ENCODE measurements at regions not wholly inside any gene's neighbourhood (a gene's known extent, or its start where the extent isn't known, plus 50 kb on each side); places are given as distances from the start of the nearest gene placed in this dataset.

DNA sequence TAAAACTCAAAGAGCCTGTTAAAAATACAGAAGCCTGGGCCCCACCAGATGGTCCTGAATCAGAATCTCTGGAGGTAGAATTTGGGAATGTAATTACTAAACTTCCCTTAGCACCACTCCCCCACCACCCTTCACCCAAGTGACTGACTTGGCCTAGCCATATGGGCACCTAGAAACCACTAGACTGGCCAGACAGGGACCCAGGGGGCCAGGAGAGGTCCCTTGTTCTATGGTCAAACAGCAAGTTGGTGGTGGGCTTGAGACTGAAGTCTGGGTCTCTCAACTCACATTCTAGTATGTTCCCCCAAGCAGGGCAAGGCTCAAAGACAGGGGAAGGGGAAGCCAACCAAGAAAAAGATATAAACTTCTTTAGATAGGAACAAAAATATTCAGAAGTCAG lies 301.5 kb upstream of the TLE3 start:
- ATAC-seq (no peak), DNase-seq (no peak)
- H3K27ac ChIP-seq, result no peak overlapping the region
- H3K9me3 ChIP-seq, result no peaks in the 10 kb centered on the region
- H3K4me3 ChIP-seq, result no peak overlapping the region
- no peaks in the 10 kb centered on the region for H3K4me1 ChIP-seq
- TF ChIP-seq CTCF (IDR thresholded peaks at IDR 0.05), result no peak
- no peak for TF ChIP-seq POLR2A (IDR thresholded peaks at IDR 0.05)
- intact Hi-C loops (cut with DNase I), result no loop called here
- H3K27me3 ChIP-seq, result no peaks in the 10 kb centered on the region
- H3K36me3 ChIP-seq, result no peaks in the 10 kb centered on the region

DNA sequence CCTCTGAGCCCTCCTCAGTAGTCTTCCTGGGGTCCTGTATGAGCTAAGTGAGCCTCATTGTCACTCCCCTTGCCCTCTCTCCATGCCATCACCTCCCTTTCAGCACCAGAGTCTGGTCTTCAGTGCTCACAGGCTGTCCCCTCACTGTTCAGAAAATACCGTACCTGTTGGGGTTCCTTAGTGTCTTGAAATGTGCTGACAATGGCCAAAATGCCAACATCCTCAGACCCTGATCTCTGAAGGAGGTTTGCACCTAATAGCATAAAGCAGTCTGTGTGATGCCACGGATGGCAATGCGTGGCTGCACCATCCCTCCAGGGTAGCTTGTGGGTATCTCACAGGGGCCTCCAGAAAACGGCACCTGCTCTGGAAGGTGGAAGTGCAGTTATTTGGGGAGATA lies 301.0 kb upstream of the TLE3 start:
- no peak overlapping the region for H3K4me3 ChIP-seq
- no peaks in the 10 kb centered on the region for H3K9me3 ChIP-seq
- DNase-seq (no peak), ATAC-seq (no peak)
- intact Hi-C loops (cut with DNase I), result no loop called here
- no peak overlapping the region for H3K27ac ChIP-seq
- H3K4me1 ChIP-seq, result no peaks in the 10 kb centered on the region
- TF ChIP-seq POLR2A (IDR thresholded peaks at IDR 0.05), result no peak
- no peak for TF ChIP-seq CTCF (IDR thresholded peaks at IDR 0.05)
- WGBS (ENCODE audit: insufficient coverage, low coverage, low lambda C conversion rate, missing lambda C conversion rate), result 100% methylated on average over 1 of the region's 4 CpGs
- no peaks in the 10 kb centered on the region for H3K27me3 ChIP-seq
- no peaks in the 10 kb centered on the region for H3K36me3 ChIP-seq

DNA sequence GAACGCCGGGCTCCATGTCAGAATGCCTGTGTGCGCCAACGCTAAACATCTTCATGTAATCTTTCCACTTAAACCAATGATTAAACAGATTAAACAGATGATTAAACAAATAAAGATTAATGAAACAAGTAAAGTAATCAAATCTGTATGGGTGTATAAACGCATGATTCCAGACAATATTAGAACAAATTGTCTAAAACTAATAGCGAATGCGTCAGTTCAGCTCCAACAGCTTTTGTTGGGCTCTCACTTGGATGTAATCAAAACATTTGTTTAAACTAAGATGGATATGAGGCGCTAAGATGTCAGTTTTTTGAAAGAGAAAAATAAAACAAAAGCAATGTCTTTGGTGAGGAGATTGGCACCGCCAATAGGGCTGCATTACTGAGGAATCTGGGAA lies 299.1 kb upstream of the TLE3 start:
- 88% methylated on average over 9 of the region's 9 CpGs for WGBS (ENCODE audit: insufficient coverage, low coverage, low lambda C conversion rate, missing lambda C conversion rate)
- TF ChIP-seq CTCF (IDR thresholded peaks at IDR 0.05), result no peak
- no peak for TF ChIP-seq POLR2A (IDR thresholded peaks at IDR 0.05)
- no peak overlapping the region for H3K4me3 ChIP-seq
- no peaks in the 10 kb centered on the region for H3K27me3 ChIP-seq
- no peak for ATAC-seq
- H3K27ac ChIP-seq, result no peak overlapping the region
- no peaks in the 10 kb centered on the region for H3K9me3 ChIP-seq
- intact Hi-C loops (cut with DNase I), result no loop called here
- H3K4me1 ChIP-seq, result no peaks in the 10 kb centered on the region
- H3K36me3 ChIP-seq, result no peaks in the 10 kb centered on the region
- no peak for DNase-seq

DNA sequence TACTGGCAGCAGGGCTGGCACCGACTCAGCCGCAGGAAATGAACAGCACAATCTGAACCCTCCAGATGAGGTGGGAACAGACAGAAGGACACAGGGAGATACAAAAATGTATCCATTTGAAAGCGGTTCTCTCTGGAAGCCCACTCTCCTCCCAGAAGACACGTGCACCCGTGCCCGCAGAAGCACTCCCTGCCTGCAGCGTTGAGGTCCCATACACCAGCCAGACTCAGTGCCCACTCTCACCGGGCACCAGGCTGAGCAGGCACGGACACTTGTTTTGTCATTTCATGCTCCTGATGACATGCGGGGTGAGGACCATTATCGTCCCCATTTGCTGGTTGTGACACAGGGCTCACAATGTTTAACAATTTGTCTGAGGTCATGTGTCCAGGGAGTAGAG lies 297.4 kb upstream of the TLE3 start:
- 84% methylated on average over 7 of the region's 11 CpGs for WGBS (ENCODE audit: insufficient coverage, low coverage, low lambda C conversion rate, missing lambda C conversion rate)
- intact Hi-C loops (cut with DNase I), result no loop called here
- no peak for ATAC-seq
- Histone ChIP-seq H3K36me3 (no peaks in the 10 kb centered on the region), H3K4me1 (no peaks in the 10 kb centered on the region), H3K27ac (no peak overlapping the region), H3K4me3 (no peak overlapping the region), H3K9me3 (no peaks in the 10 kb centered on the region), H3K27me3 (no peaks in the 10 kb centered on the region)
- DNase-seq, result no peak
- TF ChIP-seq CTCF (IDR thresholded peaks at IDR 0.05) (no peak), POLR2A (IDR thresholded peaks at IDR 0.05) (no peak)

- H3K4me3 ChIP-seq, result no peak overlapping the region
- no peak overlapping the region for H3K27ac ChIP-seq
- no peaks in the 10 kb centered on the region for H3K27me3 ChIP-seq
- no peaks in the 10 kb centered on the region for H3K9me3 ChIP-seq
- TF ChIP-seq POLR2A (IDR thresholded peaks at IDR 0.05), result no peak
- no peak for TF ChIP-seq CTCF (IDR thresholded peaks at IDR 0.05)
- ATAC-seq (no peak), DNase-seq (no peak)
- intact Hi-C loops (cut with DNase I), result no loop called here
- H3K4me1 ChIP-seq, result no peaks in the 10 kb centered on the region
- no peaks in the 10 kb centered on the region for H3K36me3 ChIP-seq
Measured at GRCh38 chr15:70390723-70391122, 293.0 kb upstream of the TLE3 start.
